Stimulated activated CD4-positive, alpha-beta T cell treated with anti-CD3 and anti-CD28 coated beads, Interleukin-2, amount 100 ng/mL, for 48 hours (primary cell): ENCODE measurements at regions not wholly inside any gene's neighbourhood (a gene's known extent, or its start where the extent isn't known, plus 50 kb on each side); places are given as distances from the start of the nearest gene placed in this dataset.
"Not testable (repeated sequence)": the region's sequence is repeated elsewhere in the genome, so short reads cannot be mapped to it uniquely, and the experiment has no call there.

Experiments used
- DNase-seq, 2 donors: peaks; one replicate each; pipeline ENCODE4 v3.0.0-alpha.2; 2020

DNA sequence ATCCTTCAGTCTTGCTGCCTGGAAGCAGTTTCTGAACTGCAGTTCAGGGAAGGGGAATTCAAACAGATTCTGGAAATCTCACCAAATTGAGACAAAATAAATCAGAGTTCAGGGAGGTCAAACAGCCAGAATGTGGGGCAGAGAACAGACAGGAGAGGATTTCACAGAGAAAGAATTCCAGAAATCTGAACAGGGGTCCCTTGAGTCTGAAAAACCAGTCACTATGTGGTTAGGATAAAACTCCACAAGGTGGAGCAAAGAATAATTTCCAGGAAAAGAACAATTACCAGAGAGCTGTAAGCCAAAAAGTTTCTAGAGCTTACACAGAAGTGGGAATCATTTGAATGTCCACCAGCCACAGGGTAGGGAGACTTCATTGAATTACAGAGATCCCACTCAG is 84.7 kb downstream of the URB2 start:
- no peak for DNase-seq

DNA sequence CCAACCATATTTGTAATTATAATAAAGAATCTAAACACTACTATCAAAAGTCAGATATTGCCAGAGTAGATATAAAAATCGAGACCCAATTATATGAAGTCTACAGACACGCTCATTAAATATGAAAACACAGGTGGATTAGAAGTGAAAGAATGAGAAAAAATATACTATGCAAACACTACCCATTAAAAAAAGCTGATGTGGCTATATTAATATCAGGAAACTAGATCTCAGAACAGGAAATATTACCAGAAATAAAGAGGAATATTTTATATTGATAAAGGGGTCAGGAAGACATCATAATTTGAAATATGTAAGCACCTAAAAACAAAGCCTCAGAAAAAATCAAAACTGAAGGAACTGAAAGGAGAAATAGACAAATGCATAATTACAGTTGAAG is 88.3 kb downstream of the URB2 start:
- no peak for DNase-seq

DNA sequence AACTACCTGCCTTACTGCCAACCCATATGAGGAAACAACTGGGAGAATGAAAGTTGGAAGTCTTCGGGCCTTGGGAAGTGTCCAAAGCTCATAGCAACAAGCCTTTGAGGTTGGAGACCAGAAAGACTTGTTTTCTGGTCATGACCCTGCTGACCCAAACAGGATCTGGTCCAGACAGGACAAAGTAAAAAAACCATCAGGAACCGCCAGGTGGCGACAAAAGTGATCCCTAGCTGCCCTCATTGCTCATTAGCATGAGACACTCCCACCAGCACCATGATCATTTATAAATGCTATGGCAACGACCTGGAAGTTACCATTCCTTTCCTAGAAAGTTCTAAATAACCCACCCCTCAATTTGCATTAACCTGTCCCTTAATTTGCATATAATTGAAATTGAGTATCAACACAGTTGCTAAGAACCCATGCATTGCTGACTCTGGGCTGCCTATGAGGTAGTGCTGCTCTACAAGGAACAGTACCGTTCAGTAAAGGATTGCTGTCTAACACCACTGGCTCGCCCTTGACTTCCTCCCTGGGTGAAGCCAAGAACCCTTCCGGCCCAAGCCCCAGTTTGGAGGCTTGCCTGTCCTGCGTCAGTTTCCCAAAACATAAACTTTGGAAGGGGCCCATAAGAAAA is 89.0 kb downstream of the URB2 start:
- DNase-seq, result peak; percentile 24 to 39

DNA sequence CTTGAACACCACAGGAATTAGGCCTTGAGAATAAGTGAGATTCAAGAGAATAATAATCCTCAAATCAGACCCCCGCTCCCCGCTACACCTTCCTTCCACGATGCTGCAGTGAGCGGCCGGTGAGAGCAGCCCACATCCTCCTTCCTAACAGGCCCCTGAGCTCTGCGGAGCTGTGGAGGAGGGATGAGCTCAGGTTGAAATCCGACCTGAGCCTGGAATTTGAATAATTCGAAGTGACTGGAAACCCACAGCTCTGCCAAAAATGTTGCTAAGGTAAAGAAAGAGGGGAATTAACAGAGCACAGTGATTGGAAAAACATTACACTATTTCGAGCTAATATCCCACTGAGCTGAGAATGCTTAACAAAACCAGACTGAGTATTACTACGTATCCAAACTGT is 90.0 kb downstream of the URB2 start:
- DNase-seq, result no peak

DNA sequence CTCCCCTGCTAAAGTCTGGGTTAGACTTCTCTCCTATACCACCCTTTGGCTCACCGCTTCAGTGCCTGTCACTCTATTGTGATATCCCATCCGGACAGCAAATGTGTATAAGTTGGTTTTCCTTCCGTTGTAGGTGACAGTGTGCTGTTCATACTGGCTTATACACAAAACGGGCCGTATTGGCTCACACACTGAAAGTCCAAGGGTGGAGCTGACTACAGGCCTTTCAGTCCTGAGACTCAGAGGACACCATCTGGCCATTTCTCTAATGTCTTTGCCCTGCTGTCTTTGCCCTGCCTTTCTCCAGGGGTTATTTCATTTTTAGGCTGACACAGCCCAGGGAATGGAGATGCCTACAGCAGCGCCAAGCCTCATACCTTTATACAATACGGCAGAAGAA is 90.7 kb downstream of the URB2 start:
- no peak for DNase-seq

DNA sequence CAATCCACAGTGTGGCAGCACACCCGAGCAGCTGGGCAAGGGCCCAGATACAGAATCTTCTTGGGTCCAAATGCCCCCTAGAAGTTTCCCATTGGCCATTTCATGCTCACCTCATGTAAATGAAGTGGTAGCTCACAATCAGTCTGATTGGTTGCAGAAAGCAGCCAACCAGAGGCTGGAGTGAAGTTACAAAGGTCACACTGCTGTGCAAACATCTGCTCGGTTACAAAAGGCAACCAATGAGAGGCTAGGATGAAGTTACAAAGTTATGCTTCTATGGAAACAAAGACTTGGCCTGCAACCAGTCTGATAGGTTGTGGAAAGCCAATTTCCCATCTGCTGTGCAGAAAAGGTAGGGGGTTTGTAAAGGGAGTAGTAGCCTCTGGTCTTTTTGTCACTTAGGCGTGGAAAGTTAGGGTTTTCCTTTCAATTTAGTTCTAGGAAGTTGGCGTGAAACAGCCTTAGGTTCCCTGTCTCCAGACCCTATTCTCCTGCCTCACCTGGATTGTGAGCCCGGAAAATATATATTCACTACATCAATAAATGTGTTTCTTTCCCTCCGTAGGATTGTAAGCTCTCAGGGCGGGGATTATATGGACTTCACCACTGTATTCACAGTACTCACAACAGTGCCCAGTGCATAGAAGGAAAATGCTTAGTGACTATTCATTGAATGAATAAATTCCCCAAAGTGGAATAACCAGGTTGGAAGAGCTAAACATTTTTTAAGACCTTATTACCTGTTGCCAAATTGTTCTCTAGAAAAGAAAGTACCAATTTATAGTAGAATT is 91.9 kb downstream of the URB2 start:
- DNase-seq, result no peak

DNA sequence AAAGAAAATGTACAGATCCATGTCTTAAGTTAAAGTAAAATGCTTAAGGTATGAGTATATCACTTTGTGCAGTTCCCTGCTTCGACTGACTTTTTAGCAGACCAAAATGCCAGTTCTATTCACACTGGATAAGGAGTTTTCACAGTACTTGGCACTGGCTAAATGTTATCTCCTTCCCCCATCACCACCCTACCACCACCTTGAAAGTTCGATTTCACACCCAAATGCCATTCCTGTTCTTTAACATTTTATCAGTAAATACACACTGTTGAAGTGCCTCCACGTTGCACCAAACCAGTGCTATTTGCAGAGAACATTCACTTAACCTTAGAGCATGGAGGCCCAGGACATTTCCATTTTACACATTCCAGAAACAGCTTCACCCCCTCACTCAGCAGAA is 100.0 kb downstream of the URB2 start:
- DNase-seq, result no peak

DNA sequence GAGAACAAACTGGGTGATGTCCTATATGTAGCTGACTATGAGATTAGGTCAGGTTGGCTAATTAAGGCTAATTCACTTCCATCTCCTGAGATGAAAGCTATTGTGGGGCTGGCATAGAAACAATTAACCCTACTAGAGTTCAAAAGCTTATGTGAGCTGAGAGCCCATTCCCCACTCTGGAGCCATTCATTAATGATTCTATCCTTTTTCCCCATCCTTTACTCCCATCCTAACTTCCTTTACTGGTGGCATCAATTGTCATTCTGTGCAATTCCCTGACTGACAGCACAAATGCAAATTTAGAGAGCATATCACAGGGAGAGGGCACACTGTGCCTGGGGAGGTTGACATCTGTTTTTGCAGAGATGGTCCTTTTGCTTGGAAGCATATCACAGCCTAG is 103.9 kb downstream of the URB2 start:
- DNase-seq, result no peak

DNA sequence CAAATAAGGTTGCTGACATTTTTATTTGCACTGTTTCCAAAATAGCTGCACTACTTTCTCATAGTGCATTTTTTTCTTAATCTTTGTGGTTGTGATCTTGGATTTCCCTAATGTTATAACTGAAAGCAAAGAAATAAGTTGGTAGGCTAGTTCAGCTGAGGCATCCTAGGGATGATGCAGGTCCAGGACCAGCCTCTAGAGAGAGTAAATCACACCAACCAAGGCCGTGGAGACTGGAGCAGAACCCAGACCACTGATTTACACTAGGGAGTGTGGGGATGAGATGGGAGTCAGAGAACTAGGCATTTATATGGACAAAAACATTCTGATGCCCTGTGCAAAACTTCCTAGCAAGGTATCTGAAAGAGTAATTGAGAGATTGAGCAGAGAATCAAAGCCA is 104.5 kb downstream of the URB2 start:
- DNase-seq, result no peak

DNA sequence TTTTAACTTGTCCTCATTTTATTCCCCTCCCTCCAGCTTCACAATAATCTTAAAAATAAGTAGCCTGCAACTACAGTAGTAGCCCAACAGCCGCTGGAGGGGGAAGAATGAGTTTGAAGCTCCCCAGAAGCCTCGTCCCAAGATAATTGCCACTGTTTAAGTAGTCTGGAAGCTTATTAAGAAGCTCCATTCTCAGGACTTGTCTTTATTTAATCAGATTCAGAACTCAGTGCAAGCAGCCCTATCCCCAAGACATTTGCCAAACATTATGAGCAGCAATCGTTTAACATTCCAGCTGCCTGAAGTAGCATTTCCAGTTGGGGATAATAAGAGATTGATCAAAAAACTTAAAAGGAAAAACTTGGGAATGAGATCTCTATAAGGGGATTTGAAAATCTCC is 106.0 kb downstream of the URB2 start:
- DNase-seq, result no peak

DNA sequence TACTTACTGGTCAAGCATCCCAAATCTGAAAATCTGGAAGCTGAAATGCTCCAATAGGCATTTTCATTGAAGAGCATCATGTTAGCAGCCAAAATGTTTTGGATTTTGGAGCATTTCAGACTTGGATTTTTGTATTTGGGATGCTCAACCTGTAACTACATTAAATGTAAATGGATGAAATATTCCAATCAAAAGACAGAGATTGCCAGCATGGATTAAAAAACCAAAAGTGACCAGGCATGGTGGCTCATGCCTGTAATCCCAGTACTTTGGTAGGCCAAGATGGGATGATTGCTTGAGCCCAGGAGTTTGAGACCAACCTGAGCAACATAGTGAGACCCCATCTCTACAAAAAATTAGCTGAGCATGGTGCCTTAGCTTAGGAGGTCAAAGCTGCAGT is 110.3 kb downstream of the URB2 start:
- DNase-seq, result no peak

DNA sequence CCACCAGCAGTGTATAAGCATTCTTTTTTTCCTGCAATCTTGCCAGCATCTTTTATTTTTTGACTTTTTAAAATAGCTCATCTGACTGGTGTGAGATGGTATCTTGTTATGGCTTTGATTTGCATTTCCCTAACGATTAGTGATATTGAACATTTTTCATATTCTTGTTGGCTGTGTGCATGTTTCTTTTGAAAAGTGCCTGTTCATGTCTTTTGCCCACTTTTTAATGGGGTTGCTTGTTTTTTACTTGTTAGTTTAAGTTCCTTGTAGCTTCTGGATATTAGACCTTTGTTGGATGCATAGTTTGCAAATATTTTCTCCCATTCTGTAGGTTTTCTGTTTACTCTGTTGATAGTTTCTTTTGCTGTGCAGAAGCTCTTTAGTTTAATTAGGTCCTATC is 116.6 kb downstream of the URB2 start:
- not testable (repeated sequence) for DNase-seq

DNA sequence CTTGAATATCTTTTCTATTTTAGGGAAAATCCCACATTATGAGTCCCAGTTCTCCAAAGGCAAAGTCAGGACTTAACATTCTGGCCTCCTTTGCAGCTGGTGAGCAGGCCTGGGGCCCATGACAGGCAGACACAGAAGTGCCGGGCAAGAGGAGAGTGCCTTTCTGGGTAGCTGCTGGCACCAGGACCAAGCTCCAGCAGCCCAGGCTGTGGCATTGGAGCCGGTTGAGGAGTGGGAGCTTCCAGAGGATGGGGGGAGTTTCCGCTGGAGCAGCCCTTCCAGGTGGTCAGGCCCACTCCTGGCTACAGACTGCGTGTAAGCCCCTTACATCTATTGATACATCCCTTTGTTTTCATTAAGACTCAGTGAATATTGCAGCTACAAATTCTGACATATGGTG is 123.9 kb downstream of the URB2 start:
- no peak for DNase-seq

DNA sequence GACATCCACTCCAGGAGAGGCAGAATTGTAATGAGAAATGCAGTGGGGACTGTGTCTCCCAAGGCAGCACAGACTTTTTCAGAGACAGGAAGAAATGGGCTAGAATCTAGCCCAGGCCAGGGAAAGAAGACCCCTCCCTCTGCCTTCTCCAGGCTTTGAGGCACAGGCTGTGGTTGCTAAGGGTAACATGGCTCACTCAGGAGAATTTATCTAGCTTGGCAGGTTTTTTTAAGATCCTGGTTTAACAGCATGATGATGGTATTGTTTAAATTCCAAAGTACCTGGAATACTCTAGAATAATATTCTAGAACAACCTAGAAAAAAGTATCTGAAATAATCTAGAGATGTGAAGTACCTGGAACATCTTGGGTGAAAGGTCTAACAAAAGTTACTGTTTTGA is 125.6 kb downstream of the URB2 start:
- no peak for DNase-seq

DNA sequence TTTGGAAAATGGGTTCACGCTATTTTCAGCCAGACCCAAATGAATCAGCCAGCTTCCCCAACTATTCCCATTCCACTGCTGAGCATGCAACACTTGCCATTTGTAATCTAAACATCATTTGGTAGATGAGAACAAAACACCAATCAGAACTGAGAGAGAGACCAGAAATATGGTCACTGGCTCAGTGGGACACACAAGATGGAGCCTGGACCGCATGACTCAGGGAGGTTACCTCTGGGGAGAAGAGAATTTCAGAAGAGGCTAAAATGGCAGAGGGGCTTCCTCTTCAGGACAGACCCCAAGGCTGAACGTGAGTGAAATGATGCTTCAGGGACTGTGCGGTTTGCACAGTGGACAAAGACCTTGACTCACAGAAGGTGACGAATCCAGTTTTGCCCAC is 126.6 kb downstream of the URB2 start:
- no peak for DNase-seq

DNA sequence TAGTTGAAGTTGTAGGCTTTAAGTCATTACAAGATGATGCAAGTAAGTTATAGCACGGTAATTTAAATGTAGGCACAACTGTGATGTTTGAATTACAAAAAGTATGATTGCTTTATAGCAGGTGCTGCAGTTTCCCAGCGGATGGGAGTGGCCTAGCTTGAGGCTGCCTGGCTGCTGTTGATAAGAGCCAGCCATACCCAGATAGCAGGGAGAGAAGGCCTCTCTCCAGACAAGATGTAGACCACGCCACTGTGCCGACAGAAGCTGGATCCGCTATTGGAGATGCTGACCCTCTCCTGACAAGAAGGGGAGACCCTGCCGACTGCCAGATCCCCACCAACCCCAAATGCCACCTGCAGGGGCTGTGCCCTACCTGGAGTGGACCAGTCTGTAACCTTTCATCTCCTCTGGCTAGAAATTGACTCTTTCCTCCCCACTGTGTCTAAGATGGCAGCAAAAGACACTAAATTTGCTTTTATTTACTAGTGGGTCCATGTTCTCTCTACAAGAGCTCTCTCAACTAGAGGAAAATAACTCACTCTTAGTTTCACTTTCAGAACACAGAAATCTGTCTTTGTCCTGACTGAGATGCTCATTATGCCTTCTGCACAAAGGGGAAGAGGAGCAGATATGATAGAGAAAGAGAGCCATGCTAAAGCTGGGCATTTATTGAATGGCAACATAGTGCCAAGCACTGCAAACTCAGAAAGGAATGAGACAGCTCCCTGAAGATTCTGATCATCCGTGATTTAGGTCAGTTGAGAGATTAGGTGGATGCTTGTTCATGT is 127.9 kb downstream of the URB2 start:
- DNase-seq, result no peak

DNA sequence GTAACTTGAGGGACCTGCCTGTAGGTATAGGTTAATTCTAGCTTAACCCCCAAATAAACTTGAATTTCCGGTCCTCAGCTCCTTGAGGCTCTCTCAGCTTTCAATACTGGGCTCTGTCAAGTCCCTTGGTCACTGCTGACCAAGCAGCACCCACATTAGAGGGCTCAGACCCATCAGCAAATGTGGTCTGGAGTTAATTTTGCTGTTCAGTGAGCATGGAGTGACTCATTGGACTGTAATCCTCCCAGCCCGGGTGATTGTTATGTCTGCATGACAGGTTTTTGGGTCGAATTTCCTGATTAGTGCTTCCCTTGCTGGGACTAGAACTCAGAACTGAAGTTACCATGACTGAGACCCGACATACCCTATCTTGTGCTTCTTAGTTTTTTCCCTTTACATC is 130.6 kb downstream of the URB2 start:
- DNase-seq, result no peak

DNA sequence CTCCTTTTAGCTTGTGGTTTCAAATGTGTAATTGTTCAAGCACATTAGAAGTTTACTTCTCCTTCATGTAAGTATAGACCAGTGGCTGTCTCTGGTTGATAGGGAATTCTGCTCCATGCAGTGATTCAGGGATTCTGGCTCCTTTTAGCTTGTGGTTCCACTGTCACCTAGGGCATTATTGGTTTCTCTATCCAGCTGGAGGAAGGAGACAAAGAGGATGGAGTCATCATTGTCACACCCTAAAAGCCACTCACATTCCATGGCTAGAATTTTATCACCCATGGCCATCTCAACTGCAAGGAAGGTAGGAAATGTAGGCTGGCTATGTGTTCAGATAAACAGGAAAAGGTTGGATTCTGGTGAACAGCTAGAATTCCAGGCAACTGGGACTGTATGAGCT is 131.2 kb downstream of the URB2 start:
- DNase-seq, result no peak

DNA sequence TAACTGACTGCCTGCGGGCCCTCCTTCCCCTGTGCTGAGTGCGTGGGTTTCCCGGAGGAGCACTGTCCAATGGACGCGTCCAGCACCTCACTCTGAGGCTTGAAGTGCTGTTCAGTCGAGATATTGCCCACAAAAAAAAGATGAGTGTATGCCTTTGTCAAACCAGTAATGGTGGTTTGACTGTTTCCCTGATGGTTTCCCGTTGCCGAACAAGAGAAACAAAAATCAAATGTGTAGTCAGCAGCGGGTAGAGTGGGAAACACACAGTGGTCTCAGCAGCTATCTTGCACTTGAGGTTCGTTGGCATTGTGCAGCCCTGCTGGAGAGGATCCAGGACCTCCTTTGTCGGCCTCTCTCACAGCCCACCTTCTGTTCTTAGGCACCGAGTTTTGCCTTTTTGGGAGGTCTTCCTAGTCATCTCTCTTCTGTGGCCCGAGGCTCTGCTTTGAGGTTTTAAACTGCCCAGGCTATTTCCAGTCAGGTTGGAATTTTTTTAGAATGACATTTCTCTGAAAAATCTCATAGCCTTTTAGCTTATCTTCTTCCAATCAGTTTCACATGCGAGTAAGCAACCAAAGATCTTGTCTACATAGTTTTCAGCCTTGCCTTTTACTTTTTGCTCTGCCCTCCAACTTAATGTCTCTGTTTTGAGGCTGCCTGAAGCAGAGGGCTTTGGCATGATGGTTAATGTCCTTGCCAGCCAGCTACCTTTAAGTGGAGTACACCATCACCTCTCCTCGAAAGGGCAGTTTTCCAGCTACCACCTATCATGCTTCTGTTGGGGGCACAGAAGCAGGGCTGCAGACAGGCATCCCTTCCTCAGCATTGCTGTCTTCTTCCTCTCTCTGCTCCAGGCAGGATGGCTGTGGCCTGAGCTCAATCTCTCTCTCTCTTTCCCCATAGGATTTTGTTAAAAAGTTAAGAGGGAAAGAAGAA is 132.3 kb downstream of the URB2 start:
- DNase-seq, result no peak

DNA sequence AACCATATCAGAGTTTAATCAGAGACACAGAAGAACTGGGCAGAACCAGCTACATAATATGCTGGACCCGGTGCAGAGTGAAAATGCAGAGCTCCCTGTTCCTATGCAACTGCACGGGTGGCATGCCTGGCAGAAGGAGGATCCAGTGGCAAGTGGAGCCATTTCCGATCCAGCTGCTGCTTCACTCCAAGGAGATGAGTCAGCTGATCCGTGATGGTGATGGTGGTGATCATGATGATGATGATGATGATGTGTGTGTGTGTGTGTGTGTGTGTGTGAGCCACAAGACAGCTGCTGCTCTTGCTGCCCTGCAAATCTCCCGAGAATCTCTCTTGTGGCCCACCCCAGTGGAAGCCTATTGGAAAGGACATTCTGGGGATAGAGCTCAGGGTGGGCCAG is 133.0 kb downstream of the URB2 start:
- no peak for DNase-seq

DNA sequence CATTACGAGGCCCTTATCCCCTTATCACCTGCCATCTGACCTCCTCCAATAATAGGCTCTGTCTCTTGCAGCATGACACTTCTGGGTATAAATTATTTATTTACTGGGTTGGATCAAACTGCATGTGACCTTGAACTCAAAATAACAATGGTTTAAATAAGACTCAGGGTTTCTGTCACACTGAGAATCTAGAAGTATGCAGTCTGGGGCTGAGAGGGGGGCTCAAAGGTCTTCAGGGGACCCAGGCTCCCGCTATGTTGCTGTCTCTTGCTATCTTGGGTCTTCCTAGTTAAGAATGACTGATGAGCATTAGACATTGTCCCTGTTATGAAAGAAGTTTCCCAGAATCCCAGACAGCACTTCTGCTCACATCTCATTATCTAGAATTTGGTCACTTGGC is 133.5 kb downstream of the URB2 start:
- DNase-seq, result no peak

DNA sequence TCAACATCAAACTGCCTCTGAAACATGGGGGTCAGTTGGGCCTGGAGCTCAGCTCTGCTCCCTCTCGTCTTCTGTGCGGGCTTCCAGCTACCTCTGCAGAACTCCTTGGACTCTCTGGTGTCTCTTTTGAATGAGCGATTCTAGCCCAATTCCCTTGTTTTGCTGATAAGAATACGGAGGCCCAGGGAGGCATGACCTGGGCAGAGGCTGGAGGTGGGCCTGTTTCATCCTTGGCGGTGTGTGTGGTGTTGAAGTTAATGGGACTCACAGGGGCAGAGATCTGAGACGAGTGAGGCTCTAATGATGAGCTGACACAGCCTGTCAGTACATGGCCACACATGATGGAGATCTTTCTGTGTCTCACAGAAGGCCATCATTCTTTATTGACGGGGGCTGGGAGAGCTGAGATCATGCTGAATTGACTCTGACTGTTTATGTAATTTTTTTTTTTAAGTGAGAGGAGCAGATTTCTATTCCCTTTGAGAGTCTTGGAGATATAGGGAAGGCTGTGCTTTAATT is 134.5 kb downstream of the URB2 start:
- DNase-seq, result no peak

DNA sequence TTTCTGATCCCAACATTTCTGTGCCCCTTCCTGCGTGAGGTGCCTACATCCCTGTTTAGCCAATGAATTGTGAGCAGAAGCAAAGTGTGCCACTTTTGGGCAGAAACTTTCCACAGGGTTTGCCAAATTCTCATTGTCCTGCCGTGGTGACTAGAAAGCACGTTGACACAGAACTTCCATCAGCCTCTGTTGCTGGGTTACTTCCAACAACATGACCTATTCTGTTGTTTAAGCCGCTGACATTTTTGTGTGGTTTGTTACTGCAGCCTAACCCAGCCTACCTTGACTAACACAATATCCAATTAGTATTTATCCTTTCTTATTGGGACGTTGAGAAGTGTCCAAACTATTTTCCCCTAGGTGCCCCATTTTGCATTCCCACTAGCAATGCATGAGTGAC is 136.8 kb downstream of the URB2 start:
- no peak for DNase-seq
